Neural progenitor cell (in vitro differentiated cells): ENCODE measurements at regions not wholly inside any gene's neighbourhood (a gene's known extent, or its start where the extent isn't known, plus 50 kb on each side); places are given as distances from the start of the nearest gene placed in this dataset.
"Not testable (repeated sequence)": the region's sequence is repeated elsewhere in the genome, so short reads cannot be mapped to it uniquely, and the experiment has no call there.

Experiments used
- DNase-seq: peaks from one replicate; pipeline ENCODE4 v3.0.0-alpha.2; 2016; ENCODE audit warnings: low spot score
- H2AFZ ChIP-seq: fragments of 200-600 bp; sonication (generic); replicated peaks from 2 replicates; pipeline ENCODE4 v1.6.1; 2016; ENCODE audit warnings: antibody characterized with exemption
- H3F3A ChIP-seq: fragments of 200-600 bp; sonication (generic); 2 replicates; pipeline ENCODE4 v1.6.1; 2016; ENCODE audit warnings: antibody characterized with exemption, low read depth
- H3K27ac ChIP-seq: fragments of 200-600 bp; sonication (generic); 2 replicates; pipeline ENCODE4 v1.5.1; 2016; ENCODE audit warnings: mild to moderate bottlenecking
- H3K27me3 ChIP-seq: fragments of 200-600 bp; sonication (generic); 2 replicates; pipeline ENCODE4 v1.6.1; 2016; ENCODE audit warnings: mild to moderate bottlenecking, moderate library complexity
- H3K36me3 ChIP-seq: fragments of 200-600 bp; sonication (generic); 2 replicates; pipeline ENCODE4 v1.5.1; 2016
- H3K4me1 ChIP-seq: fragments of 200-600 bp; sonication (generic); 2 replicates; pipeline ENCODE4 v1.6.1; 2016; ENCODE audit warnings: mixed run types
- H3K4me2 ChIP-seq: fragments of 200-600 bp; sonication (generic); 2 replicates; pipeline ENCODE4 v1.6.1; 2016
- H3K4me3 ChIP-seq: fragments of 200-600 bp; sonication (generic); 2 replicates; pipeline ENCODE4 v1.5.1; 2016
- H3K79me2 ChIP-seq: fragments of 200-600 bp; sonication (generic); 2 replicates; pipeline ENCODE4 v1.6.1; 2016; ENCODE audit warnings: low read depth
- H3K9ac ChIP-seq: fragments of 200-600 bp; sonication (generic); 2 replicates; pipeline ENCODE4 v1.6.1; 2016
- H3K9me3 ChIP-seq: fragments of 200-600 bp; sonication (generic); 2 replicates; pipeline ENCODE4 v1.5.1; 2016; ENCODE audit warnings: low read depth
- H4K20me1 ChIP-seq: fragments of 200-600 bp; sonication (generic); 2 replicates; pipeline ENCODE4 v1.6.1; 2016; ENCODE audit warnings: low read depth
- H3K27ac Mint-ChIP-seq: 3 replicates; pipeline ENCODE4 v1.8.0; 2021; ENCODE audit warnings: mixed read lengths
- H3K27me3 Mint-ChIP-seq: 2 replicates; pipeline ENCODE4 v1.8.0; 2022; ENCODE audit warnings: low read depth, mild to moderate bottlenecking, inconsistent platforms, moderate library complexity, mixed read lengths; ENCODE audit not compliant: insufficient read depth
- H3K36me3 Mint-ChIP-seq: 3 replicates; pipeline ENCODE4 v1.8.0; 2021; ENCODE audit warnings: mixed read lengths
- H3K4me1 Mint-ChIP-seq: 3 replicates; pipeline ENCODE4 v1.8.0; 2021; ENCODE audit warnings: mixed read lengths
- H3K4me3 Mint-ChIP-seq: 3 replicates; pipeline ENCODE4 v1.8.0; 2021; ENCODE audit warnings: mild to moderate bottlenecking, moderate library complexity, mixed read lengths
- H3K9me3 Mint-ChIP-seq: 3 replicates; pipeline ENCODE4 v1.8.0; 2020; ENCODE audit warnings: mixed read lengths
- CTCF ChIP-seq: fragments of 200-600 bp; sonication (generic); IDR thresholded peaks from 2 replicates; pipeline ENCODE4 v1.5.1; 2017; ENCODE audit warnings: antibody characterized with exemption, mild to moderate bottlenecking
- EZH2 ChIP-seq: fragments of 200-600 bp; sonication (generic); IDR thresholded peaks from 2 replicates; pipeline ENCODE4 v1.6.1; 2017; ENCODE audit warnings: antibody characterized with exemption, mild to moderate bottlenecking, moderate library complexity
- EZH2phosphoT487 ChIP-seq: fragments of 200-600 bp; sonication (generic); IDR thresholded peaks from 2 replicates; pipeline ENCODE4 v1.6.1; 2017; ENCODE audit warnings: antibody characterized with exemption

GRCh38 chr1:189226779-189227178 lies 1250.9 kb downstream of the BRINP3 start:
- Histone ChIP-seq H3F3A (no peaks in the 10 kb centered on the region), H3K27me3 (no peaks in the 10 kb centered on the region), H2AFZ (no peak overlapping the region), H3K4me1 (no peaks in the 10 kb centered on the region), H4K20me1 (no peaks in the 10 kb centered on the region), H3K4me2 (no peak overlapping the region), H3K36me3 (no peaks in the 10 kb centered on the region), H3K27ac (no peak overlapping the region), H3K79me2 (no peaks in the 10 kb centered on the region), H3K4me3 (no peak overlapping the region), H3K9me3 (no peaks in the 10 kb centered on the region), H3K9ac (no peak overlapping the region)
- Mint-ChIP-seq H3K27me3 (no peaks in the 10 kb centered on the region), H3K27ac (no peak overlapping the region), H3K9me3 (peaks cover 7% of the 10 kb centered on the region), H3K36me3 (no peaks in the 10 kb centered on the region), H3K4me1 (no peaks in the 10 kb centered on the region), H3K4me3 (no peak overlapping the region)
- TF ChIP-seq EZH2phosphoT487 (no peak), EZH2 (no peak), CTCF (no peak)
- DNase-seq = no peak

- Histone ChIP-seq H3K79me2 (no peaks in the 10 kb centered on the region), H3K4me3 (no peak overlapping the region), H3K4me1 (no peaks in the 10 kb centered on the region), H3K9ac (no peak overlapping the region), H3K36me3 (no peaks in the 10 kb centered on the region), H3K9me3 (no peaks in the 10 kb centered on the region), H3K27ac (no peak overlapping the region), H4K20me1 (no peaks in the 10 kb centered on the region), H3K4me2 (no peak overlapping the region), H2AFZ (no peak overlapping the region), H3K27me3 (no peaks in the 10 kb centered on the region), H3F3A (no peaks in the 10 kb centered on the region)
- Mint-ChIP-seq H3K27ac (no peak overlapping the region), H3K9me3 (no peaks in the 10 kb centered on the region), H3K36me3 (no peaks in the 10 kb centered on the region), H3K4me3 (no peak overlapping the region), H3K4me1 (no peaks in the 10 kb centered on the region), H3K27me3 (peaks cover 3% of the 10 kb centered on the region)
- TF ChIP-seq EZH2 (no peak), CTCF (no peak), EZH2phosphoT487 (no peak)
- no peak for DNase-seq
Measured at GRCh38 chr1:189237008-189237407, 1240.7 kb downstream of the BRINP3 start.

GRCh38 chr1:189253601-189254350 lies 1223.9 kb downstream of the BRINP3 start:
- no peak overlapping the region for H3K4me2 ChIP-seq
- no peak overlapping the region for H3K9ac ChIP-seq
- no peak overlapping the region for H3K27ac ChIP-seq
- H3K4me3 Mint-ChIP-seq = no peak overlapping the region
- no peaks in the 10 kb centered on the region for H3K36me3 Mint-ChIP-seq
- no peaks in the 10 kb centered on the region for H3K4me1 ChIP-seq
- no peaks in the 10 kb centered on the region for H3K79me2 ChIP-seq
- no peak for DNase-seq
- H3K27me3 Mint-ChIP-seq = no peaks in the 10 kb centered on the region
- peaks cover 2% of the 10 kb centered on the region for H3K9me3 Mint-ChIP-seq
- no peaks in the 10 kb centered on the region for H4K20me1 ChIP-seq
- no peaks in the 10 kb centered on the region for H3K4me1 Mint-ChIP-seq
- H3K36me3 ChIP-seq = no peaks in the 10 kb centered on the region
- H3K9me3 ChIP-seq = no peaks in the 10 kb centered on the region
- H3K27me3 ChIP-seq = no peaks in the 10 kb centered on the region
- H3F3A ChIP-seq = no peaks in the 10 kb centered on the region
- H3K27ac Mint-ChIP-seq = peak overlapping the region; percentile 33
- H2AFZ ChIP-seq = no peak overlapping the region
- H3K4me3 ChIP-seq = no peak overlapping the region
- TF ChIP-seq EZH2phosphoT487 (no peak), CTCF (no peak), EZH2 (no peak)

GRCh38 chr1:189261128-189261527 lies 1216.5 kb downstream of the BRINP3 start:
- H3K4me1 ChIP-seq, H3K4me2 ChIP-seq, H4K20me1 ChIP-seq, H3K4me1 Mint-ChIP-seq, H3K27me3 ChIP-seq, H3K36me3 Mint-ChIP-seq, H3F3A ChIP-seq, H3K36me3 ChIP-seq, H3K4me3 Mint-ChIP-seq, H3K79me2 ChIP-seq, H3K9ac ChIP-seq, H2AFZ ChIP-seq, H3K27ac ChIP-seq, H3K27ac Mint-ChIP-seq, H3K4me3 ChIP-seq, H3K27me3 Mint-ChIP-seq, DNase-seq, H3K9me3 ChIP-seq: not testable (repeated sequence)
- peaks cover 13% of the 10 kb centered on the region for H3K9me3 Mint-ChIP-seq
